H1 (cell line): ENCODE measurements at regions not wholly inside any gene's neighbourhood (a gene's known extent, or its start where the extent isn't known, plus 50 kb on each side); places are given as distances from the start of the nearest gene placed in this dataset.
A peak's percentile ranks its signal among the peaks of the same experiment; 100 is the strongest.

Experiments
- CTCF ChIA-PET: fragments of 300-600 bp; sonication (Branson Sonifier 250); formaldehyde crosslinking; loops from one replicate; lab custom pipeline; 2021; ENCODE audit not compliant: partially characterized antibody; lab: Charles Lee
- POLR2A ChIA-PET: fragments of 300-600 bp; sonication (Branson Sonifier 250); formaldehyde crosslinking; loops from one replicate; lab custom pipeline; 2021; ENCODE audit warnings: inconsistent platforms; ENCODE audit not compliant: partially characterized antibody; lab: Charles Lee
- DNase-seq, 2 experiments: peaks; one replicate each; pipeline versions ENCODE4 v3.0.0 to v3.0.0-alpha.2; 2010 to 2022; ENCODE audit warnings: low spot score in 2 of 2, low read depth in 1 of 2, mixed read lengths in 1 of 2
- FAIRE-seq: peaks from 2 replicates; lab custom pipeline; 2011; peaks lifted over from hg19 to GRCh38; lab: Jason Lieb, UNC
- H2AFZ ChIP-seq: 2 replicates; pipeline ENCODE4 v1.8.1; 2012; ENCODE audit warnings: low read length, inconsistent platforms
- H2AK5ac ChIP-seq: 2 replicates; pipeline ENCODE4 v1.6.1; 2013; ENCODE audit warnings: low read depth, low read length
- H2BK120ac ChIP-seq: replicated peaks from 2 replicates; pipeline ENCODE3; 2013; ENCODE audit warnings: low read depth, low read length, inconsistent platforms
- H2BK12ac ChIP-seq: 2 replicates; pipeline ENCODE4 v1.6.1; 2013; ENCODE audit warnings: low read depth, low read length
- H2BK15ac ChIP-seq: 2 replicates; pipeline ENCODE4 v1.6.1; 2013; ENCODE audit warnings: low read length
- H2BK20ac ChIP-seq: 2 replicates; pipeline ENCODE4 v1.6.1; 2013; ENCODE audit warnings: low read length
- H2BK5ac ChIP-seq: 2 replicates; pipeline ENCODE4 v1.6.1; 2013; ENCODE audit warnings: low read depth, low read length
- H3K14ac ChIP-seq: 2 replicates; pipeline ENCODE4 v1.6.1; 2013; ENCODE audit warnings: inconsistent platforms; ENCODE audit not compliant: insufficient read length
- H3K18ac ChIP-seq: 2 replicates; pipeline ENCODE4 v1.6.1; 2013; ENCODE audit warnings: low read length; ENCODE audit errors: extremely low read depth
- H3K23ac ChIP-seq: 2 replicates; pipeline ENCODE4 v1.6.1; 2013; ENCODE audit warnings: inconsistent platforms; ENCODE audit not compliant: insufficient read length
- H3K23me2 ChIP-seq: 2 replicates; pipeline ENCODE4 v1.6.1; 2013; ENCODE audit warnings: low read depth, low read length
- H3K27ac ChIP-seq: 2 replicates; pipeline ENCODE4 v1.6.1; 2011; ENCODE audit warnings: low read depth, low read length, inconsistent platforms
- H3K27me3 ChIP-seq, 4 experiments: replicated peaks in 1 of 4; 1 replicate in 1 of 4; 2 replicates in 3 of 4; pipeline versions ENCODE4 v1.6.1 to v1.8.1; 2011 to 2013; ENCODE audit warnings: low read length in 3 of 4, mild to moderate bottlenecking in 3 of 4, inconsistent platforms in 2 of 4, mixed read lengths in 2 of 4, moderate library complexity in 1 of 4; ENCODE audit not compliant: control insufficient read depth in 3 of 4, insufficient read depth in 3 of 4; ENCODE audit errors: extremely low read depth in 1 of 4
- H3K36me3 ChIP-seq, 4 experiments: 2 replicates each; pipeline versions ENCODE4 v1.6.1 to v1.8.1; 2011 to 2013; ENCODE audit warnings: mild to moderate bottlenecking in 4 of 4, low read length in 3 of 4, moderate library complexity in 2 of 4, control low read depth in 1 of 4, inconsistent platforms in 1 of 4; ENCODE audit not compliant: insufficient read depth in 4 of 4, control insufficient read depth in 2 of 4
- H3K4ac ChIP-seq: replicated peaks from 2 replicates; pipeline ENCODE3; 2013; ENCODE audit warnings: low read length, low read depth, mixed read lengths, inconsistent platforms; ENCODE audit not compliant: insufficient read length
- H3K4me1 ChIP-seq, 4 experiments: replicated peaks in 1 of 4; 1 replicate in 1 of 4; 2 replicates in 3 of 4; pipeline versions ENCODE4 v1.6.1 to v1.8.1; 2011 to 2013; ENCODE audit warnings: low read length in 3 of 4, inconsistent platforms in 2 of 4, mixed read lengths in 1 of 4; ENCODE audit not compliant: insufficient read depth in 4 of 4, control insufficient read depth in 3 of 4
- H3K4me2 ChIP-seq, 2 experiments: 2 replicates each; pipeline versions ENCODE4 v1.6.1 to v1.8.1; 2011 to 2013; ENCODE audit warnings: low read depth in 2 of 2, low read length in 2 of 2, control low read depth in 1 of 2, inconsistent platforms in 1 of 2, mild to moderate bottlenecking in 1 of 2; ENCODE audit not compliant: insufficient read depth in 1 of 2
- H3K4me3 ChIP-seq, 4 experiments: fragments of 200-600, 300-600 bp in 1 of 4; sonication (generic), shearing (Covaris generic), sonication (Bioruptor Twin) in 1 of 4; 2 replicates each; pipeline versions ENCODE4 v1.5.1 to v1.8.1; 2011 to 2016; ENCODE audit warnings: low read length in 4 of 4, low read depth in 3 of 4, control low read depth in 2 of 4, inconsistent platforms in 2 of 4, mild to moderate bottlenecking in 2 of 4, mixed read lengths in 1 of 4, moderate library complexity in 1 of 4; ENCODE audit not compliant: insufficient read depth in 2 of 4; ENCODE audit errors: extremely low read depth in 1 of 4
- H3K56ac ChIP-seq: replicated peaks from 2 replicates; pipeline ENCODE3; 2013; ENCODE audit warnings: low read depth, mild to moderate bottlenecking, mixed read lengths, low read length, inconsistent platforms; ENCODE audit not compliant: insufficient read length
- H3K79me1 ChIP-seq: 2 replicates; pipeline ENCODE4 v1.6.1; 2013; ENCODE audit warnings: low read depth, low read length, control low read depth
- H3K79me2 ChIP-seq, 2 experiments: 2 replicates each; pipeline versions ENCODE4 v1.6.1 to v1.8.1; 2012 to 2013; ENCODE audit warnings: low read length in 2 of 2, mild to moderate bottlenecking in 2 of 2, inconsistent platforms in 1 of 2; ENCODE audit not compliant: insufficient read depth in 2 of 2, control insufficient read depth in 1 of 2
- H3K9ac ChIP-seq, 4 experiments: replicated peaks in 1 of 4; 1 replicate in 1 of 4; 2 replicates in 3 of 4; pipeline versions ENCODE4 v1.6.1 to v1.8.1; 2011 to 2013; ENCODE audit warnings: low read depth in 3 of 4, low read length in 3 of 4, control low read depth in 2 of 4, mild to moderate bottlenecking in 2 of 4, moderate library complexity in 2 of 4, inconsistent platforms in 1 of 4; ENCODE audit errors: extremely low read depth in 1 of 4
- H3K9me3 ChIP-seq, 2 experiments: 2 replicates each; pipeline versions ENCODE4 v1.6.1 to v1.8.1; 2012 to 2013; ENCODE audit warnings: mild to moderate bottlenecking in 2 of 2, moderate library complexity in 2 of 2, control low read depth in 1 of 2, inconsistent platforms in 1 of 2, low read depth in 1 of 2, low read length in 1 of 2, mixed read lengths in 1 of 2; ENCODE audit not compliant: insufficient read depth in 2 of 2
- H4K20me1 ChIP-seq, 2 experiments: replicated peaks in 1 of 2; 2 replicates each; pipeline versions ENCODE3 to v1.8.1; 2011 to 2013; ENCODE audit warnings: inconsistent platforms in 2 of 2, low read length in 2 of 2, mild to moderate bottlenecking in 1 of 2; ENCODE audit not compliant: insufficient read depth in 2 of 2, control insufficient read depth in 1 of 2
- H4K5ac ChIP-seq: 2 replicates; pipeline ENCODE4 v1.6.1; 2013; ENCODE audit warnings: low read length, low read depth, mixed read lengths, inconsistent platforms; ENCODE audit not compliant: insufficient read length
- H4K8ac ChIP-seq: 2 replicates; pipeline ENCODE4 v1.8.0; 2013; ENCODE audit warnings: mild to moderate bottlenecking, moderate library complexity, low read length, inconsistent platforms; ENCODE audit not compliant: insufficient read depth; ENCODE audit errors: extremely low read depth
- H4K91ac ChIP-seq: replicated peaks from 2 replicates; pipeline ENCODE3; 2013; ENCODE audit warnings: low read length, mixed read lengths, inconsistent platforms; ENCODE audit not compliant: insufficient read length
- BRCA1 ChIP-seq: IDR thresholded peaks from 2 replicates; pipeline ENCODE4 v1.6.1; 2012; ENCODE audit warnings: low read depth, low read length, improper control_type of control experiment
- EZH2 ChIP-seq: fragments of 200-600 bp; sonication (generic); IDR thresholded peaks from 2 replicates; pipeline ENCODE4 v1.7.1; 2012; ENCODE audit warnings: low read depth, mild to moderate bottlenecking, moderate library complexity, low read length, inconsistent platforms; ENCODE audit not compliant: severe bottlenecking
- JUND ChIP-seq: IDR thresholded peaks from 2 replicates; pipeline ENCODE4 v1.6.1; 2011; ENCODE audit warnings: mild to moderate bottlenecking, improper control_type of control experiment, low read length
- NRF1 ChIP-seq: IDR thresholded peaks from 2 replicates; pipeline ENCODE4 v1.6.1; 2011; ENCODE audit warnings: mild to moderate bottlenecking, low read depth, low read length, improper control_type of control experiment
- RAD21 ChIP-seq, 2 experiments: IDR thresholded peaks in 1 of 2; conservative IDR thresholded peaks in 1 of 2; 2 replicates each; pipeline ENCODE4 v1.6.1; 2011; ENCODE audit warnings: low read depth in 2 of 2, low read length in 2 of 2, improper control_type of control experiment in 1 of 2, inconsistent platforms in 1 of 2, mild to moderate bottlenecking in 1 of 2, moderate library complexity in 1 of 2
- SAP30 ChIP-seq: fragments of 300-600 bp; sonication (generic); IDR thresholded peaks from 2 replicates; pipeline ENCODE4 v1.7.1; 2012; ENCODE audit warnings: low read length, moderate library complexity, mild to moderate bottlenecking, inconsistent platforms; ENCODE audit not compliant: insufficient read depth, insufficient replicate concordance
- SP1 ChIP-seq: IDR thresholded peaks from 2 replicates; pipeline ENCODE4 v1.6.1; 2011; ENCODE audit warnings: low read depth, low read length
- SRF ChIP-seq: IDR thresholded peaks from 2 replicates; pipeline ENCODE4 v1.6.1; 2011; ENCODE audit warnings: mild to moderate bottlenecking, low read depth, low read length, moderate library complexity
- TF ChIP-seq, protein P1 (sequence below), 3 experiments: IDR thresholded peaks; 1 replicate in 2 of 3; 2 replicates in 1 of 3; pipeline versions ENCODE4 v1.5.1 to v1.6.1; 2011; ENCODE audit warnings: low read length in 3 of 3, mild to moderate bottlenecking in 3 of 3, inconsistent platforms in 2 of 3, low read depth in 1 of 3, moderate library complexity in 1 of 3; ENCODE audit not compliant: insufficient read depth in 1 of 3; ENCODE audit errors: control extremely low read depth in 1 of 3

DNA sequence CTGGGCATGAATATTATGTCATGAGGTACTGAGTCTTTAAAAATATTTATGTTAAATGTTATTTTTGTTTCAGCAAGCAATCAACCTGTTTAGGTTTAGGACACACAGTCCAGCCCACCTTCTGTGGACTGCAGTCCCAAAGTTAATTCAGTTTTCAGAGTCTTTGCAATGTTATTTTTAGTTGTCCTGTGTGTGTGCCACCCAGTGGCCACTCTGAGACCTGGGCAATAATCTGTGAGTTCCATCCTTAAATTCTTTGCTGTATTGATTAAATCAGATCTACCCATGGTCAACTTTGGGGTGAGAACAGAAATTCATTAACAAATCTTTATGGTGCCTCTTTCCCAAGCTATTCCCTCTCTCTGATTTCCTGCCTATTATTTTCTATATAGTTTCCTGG lies 415.1 kb downstream of the CCSER2 start:
- POLR2A ChIA-PET: no interaction called here
- Histone ChIP-seq H2BK120ac (no peak overlapping the region), H2AFZ (no peak overlapping the region), H4K20me1 (no peaks in the 10 kb centered on the region), H3K23me2 (no peaks in the 10 kb centered on the region), H3K9ac (no peak overlapping the region), H3K4me1 (no peaks in the 10 kb centered on the region), H2BK12ac (no peak overlapping the region), H3K14ac (no peak overlapping the region), H3K27me3 (no peaks in the 10 kb centered on the region), H2AK5ac (no peak overlapping the region), H3K36me3 (no peaks in the 10 kb centered on the region), H4K5ac (no peak overlapping the region), H3K79me2 (no peaks in the 10 kb centered on the region), H4K91ac (no peak overlapping the region), H3K56ac (no peak overlapping the region), H3K79me1 (no peaks in the 10 kb centered on the region), H2BK15ac (no peak overlapping the region), H3K27ac (no peak overlapping the region), H3K4me2 (no peak overlapping the region), H2BK20ac (no peak overlapping the region), H3K4ac (no peak overlapping the region), H4K8ac (no peak overlapping the region)
- peak; percentile 7 for FAIRE-seq
- TF ChIP-seq, protein P1, sequence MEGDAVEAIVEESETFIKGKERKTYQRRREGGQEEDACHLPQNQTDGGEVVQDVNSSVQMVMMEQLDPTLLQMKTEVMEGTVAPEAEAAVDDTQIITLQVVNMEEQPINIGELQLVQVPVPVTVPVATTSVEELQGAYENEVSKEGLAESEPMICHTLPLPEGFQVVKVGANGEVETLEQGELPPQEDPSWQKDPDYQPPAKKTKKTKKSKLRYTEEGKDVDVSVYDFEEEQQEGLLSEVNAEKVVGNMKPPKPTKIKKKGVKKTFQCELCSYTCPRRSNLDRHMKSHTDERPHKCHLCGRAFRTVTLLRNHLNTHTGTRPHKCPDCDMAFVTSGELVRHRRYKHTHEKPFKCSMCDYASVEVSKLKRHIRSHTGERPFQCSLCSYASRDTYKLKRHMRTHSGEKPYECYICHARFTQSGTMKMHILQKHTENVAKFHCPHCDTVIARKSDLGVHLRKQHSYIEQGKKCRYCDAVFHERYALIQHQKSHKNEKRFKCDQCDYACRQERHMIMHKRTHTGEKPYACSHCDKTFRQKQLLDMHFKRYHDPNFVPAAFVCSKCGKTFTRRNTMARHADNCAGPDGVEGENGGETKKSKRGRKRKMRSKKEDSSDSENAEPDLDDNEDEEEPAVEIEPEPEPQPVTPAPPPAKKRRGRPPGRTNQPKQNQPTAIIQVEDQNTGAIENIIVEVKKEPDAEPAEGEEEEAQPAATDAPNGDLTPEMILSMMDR (IDR thresholded peaks at IDR 0.05; ENCODE audit: control extremely low read depth in 1 of 3, insufficient read depth in 1 of 3, low read depth in 1 of 3, low read length in 3 of 3): peak in 2 of 3 experiments; percentile 57 to 60; a peak in 3 of 4 replicates
- TF ChIP-seq SP1: no peak
- TF ChIP-seq SAP30: no peak
- no peak for TF ChIP-seq BRCA1
- TF ChIP-seq RAD21 (IDR thresholded peaks at IDR 0.05 in 1 of 2, conservative IDR thresholded peaks at IDR 0.05 in 1 of 2; ENCODE audit: low read depth in 2 of 2, low read length in 2 of 2): peak; percentile 46 to 51
- TF ChIP-seq NRF1: no peak
- no peak for TF ChIP-seq JUND
- no peak for TF ChIP-seq SRF
- TF ChIP-seq EZH2: no peak
- TF ChIP-seq, all 59 proteins: peak for 2
- no peak overlapping the region for H3K4me3 ChIP-seq
- no peak overlapping the region for H2BK5ac ChIP-seq
- H3K23ac ChIP-seq: no peak overlapping the region
- DNase-seq: no peak
- no peak overlapping the region for H3K18ac ChIP-seq
- no peaks in the 10 kb centered on the region for H3K9me3 ChIP-seq
- CTCF ChIA-PET: interaction anchor here (1.3 to 1.5 kb wide), 3 partner anchors 16 to 130 kb away, joined by 4 to 9 read pairs (median 6); no protein-coding TSS in a partner anchor
